Mucosa of gallbladder (tissue), 1 donor: ENCODE measurements at regions not wholly inside any gene's neighbourhood (a gene's known extent, or its start where the extent isn't known, plus 50 kb on each side); places are given as distances from the start of the nearest gene placed in this dataset.
"Not testable (repeated sequence)": the region's sequence is repeated elsewhere in the genome, so short reads cannot be mapped to it uniquely, and the experiment has no call there.

Experiments used
- DNase-seq: peaks from one replicate; pipeline ENCODE4 v3.0.0-alpha.2; 2020; ENCODE audit warnings: low spot score
- donor health status: DM: no; HTN: no; CAD: no.

- no peak for DNase-seq
Observed at GRCh38 chr4:64014647-64015046, 394.6 kb downstream of the TECRL start.

GRCh38 chr4:64001229-64001898, 407.9 kb downstream of the TECRL start:
- no peak for DNase-seq

- DNase-seq, result no peak
Observed at GRCh38 chr4:64000241-64000640, 409.0 kb downstream of the TECRL start.

GRCh38 chr4:63986253-63986652, 423.0 kb downstream of the TECRL start:
- no peak for DNase-seq

GRCh38 chr4:63983224-63983623, 426.0 kb downstream of the TECRL start:
- no peak for DNase-seq

GRCh38 chr4:63965875-63966274, 443.4 kb downstream of the TECRL start:
- DNase-seq, result no peak

GRCh38 chr4:63942706-63943286, 466.5 kb downstream of the TECRL start:
- not testable (repeated sequence) for DNase-seq

- no peak for DNase-seq
Observed at GRCh38 chr4:63937961-63938360, 471.3 kb downstream of the TECRL start.

- no peak for DNase-seq
Observed at GRCh38 chr4:63922146-63922545, 487.1 kb downstream of the TECRL start.

DNA sequence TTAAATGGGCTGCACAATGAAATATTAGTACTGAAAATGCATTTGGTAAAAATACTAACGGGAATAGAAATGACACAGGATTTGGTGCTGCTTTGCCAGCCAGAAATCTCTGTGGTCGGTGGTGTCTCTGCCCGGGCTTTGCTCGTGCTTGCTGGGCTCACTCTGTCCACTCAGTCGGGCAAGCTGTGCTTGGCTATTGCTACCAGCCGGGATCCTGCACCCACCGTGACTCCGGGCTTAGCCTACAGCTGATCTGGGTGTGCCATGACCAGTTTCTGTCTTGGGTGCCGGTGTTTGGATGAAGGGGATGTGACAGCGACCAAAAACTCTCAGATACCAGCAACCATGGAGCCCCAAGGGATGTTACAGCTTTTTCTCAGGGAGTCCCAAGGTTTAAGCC, 487.7 kb downstream of the TECRL start:
- no peak for DNase-seq

DNA sequence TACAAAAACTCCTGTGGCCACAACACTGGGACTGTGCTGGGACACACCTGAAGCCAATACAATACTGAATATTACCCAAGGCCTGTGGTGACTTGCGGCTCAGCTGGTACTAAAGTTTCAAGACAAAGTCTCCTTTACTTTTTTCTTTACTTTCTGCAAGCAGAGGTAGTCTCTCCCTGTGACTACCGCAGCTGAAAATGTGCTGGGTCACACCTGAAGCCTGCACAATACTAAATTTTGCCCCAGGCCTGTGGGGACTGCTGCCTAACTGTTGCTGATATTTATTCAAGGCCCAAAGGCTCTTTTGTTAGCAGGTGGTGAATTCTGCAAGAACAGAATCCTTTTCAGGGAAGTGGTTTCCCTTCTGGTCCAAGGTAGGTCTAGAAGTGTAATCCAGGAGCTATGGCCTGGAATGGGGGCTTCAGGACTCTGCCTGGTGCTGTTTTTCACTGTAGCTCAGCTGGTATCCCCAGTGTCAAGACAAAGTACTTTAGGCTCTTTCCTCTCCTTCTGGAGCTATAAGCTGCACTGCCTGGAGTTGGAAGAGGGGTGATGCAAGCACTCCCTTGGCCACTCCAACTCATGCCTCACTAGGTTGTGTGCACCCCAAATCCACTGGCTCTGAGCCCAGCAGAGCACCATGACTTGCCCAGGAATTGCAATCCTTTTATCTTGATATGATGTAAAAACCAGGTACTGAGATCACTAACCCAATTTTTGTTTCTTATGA, 489.4 kb downstream of the TECRL start:
- DNase-seq, result no peak

DNA sequence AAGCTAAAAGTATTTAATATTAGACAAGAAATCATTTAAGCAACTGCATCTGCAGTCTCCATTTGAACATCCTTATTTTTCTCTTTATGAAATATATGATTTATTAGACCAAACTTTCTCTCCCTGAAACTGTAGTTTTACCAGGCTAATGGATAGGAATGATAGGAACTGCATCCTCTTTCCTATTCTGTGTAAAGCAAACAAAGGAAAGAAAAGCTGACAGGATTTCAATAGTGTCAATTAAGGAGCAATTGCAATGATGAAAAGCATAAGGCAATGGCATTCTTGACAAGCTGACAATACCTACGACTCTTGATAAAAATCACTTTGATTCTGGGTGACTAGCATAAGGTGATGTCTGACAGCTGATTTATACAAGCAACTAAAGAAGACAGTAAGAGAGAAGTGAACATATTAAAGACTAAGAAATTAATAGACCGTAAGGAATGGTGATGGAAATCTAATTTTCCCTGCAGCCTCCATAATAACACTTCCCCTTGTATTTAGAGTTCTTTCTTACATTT, 502.5 kb downstream of the TECRL start:
- DNase-seq, result no peak

DNA sequence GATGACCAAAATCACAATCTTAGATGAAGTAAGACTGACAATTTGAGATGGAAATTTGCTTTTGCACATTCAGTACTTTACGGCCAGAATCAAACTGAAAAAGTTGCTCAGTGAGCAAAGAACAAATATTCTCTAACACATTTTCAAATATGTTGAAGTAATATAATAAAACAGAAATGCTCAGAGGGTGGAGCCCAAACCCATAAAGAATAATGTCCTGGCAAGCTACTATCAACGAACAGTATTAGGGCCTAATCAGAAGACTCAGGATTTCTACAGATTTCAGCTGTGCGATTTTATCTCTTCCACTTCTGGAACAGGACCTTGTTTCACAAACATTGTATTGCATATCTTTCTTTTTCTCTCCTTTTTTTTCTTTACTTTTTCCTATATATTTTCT, 505.0 kb downstream of the TECRL start:
- DNase-seq, result no peak

DNA sequence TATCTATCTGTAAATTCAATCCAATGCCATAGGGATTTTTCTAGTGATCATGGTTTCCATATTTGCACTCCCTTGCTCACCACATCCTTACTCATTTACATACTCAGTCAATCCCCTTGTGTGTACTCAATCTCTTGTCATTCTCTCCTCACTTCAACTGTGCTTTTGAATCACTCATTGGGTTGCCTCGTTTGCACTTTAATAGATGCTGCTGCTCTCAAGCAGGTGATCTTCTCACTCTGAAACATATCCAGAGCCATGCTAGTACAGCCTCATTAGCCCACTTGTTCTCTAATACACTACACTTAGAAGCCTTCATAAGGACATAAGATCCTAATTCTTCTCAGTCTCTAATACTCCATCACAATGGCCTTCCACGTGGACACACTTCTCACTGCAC, 507.9 kb downstream of the TECRL start:
- DNase-seq, result no peak

GRCh38 chr4:63898961-63899360, 510.3 kb downstream of the TECRL start:
- DNase-seq, result no peak

DNA sequence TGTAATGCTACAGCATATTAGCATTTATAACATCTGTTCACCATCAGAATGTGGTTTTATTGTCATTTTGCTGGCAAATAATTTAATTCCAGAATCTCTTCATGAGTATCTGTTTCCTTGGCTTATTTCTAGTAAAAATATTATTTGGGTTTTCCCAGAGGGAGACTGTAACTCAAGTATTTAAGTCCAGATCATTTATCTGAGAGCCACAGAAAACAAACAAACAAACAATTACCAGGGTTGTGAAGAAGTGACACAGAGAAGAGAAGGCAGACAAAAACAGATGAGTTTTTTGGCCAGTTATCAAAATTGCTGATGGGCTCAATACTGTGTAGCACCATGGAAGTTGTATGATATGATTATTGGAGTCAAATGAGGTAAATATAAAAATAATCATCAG, 515.1 kb downstream of the TECRL start:
- DNase-seq, result no peak

DNA sequence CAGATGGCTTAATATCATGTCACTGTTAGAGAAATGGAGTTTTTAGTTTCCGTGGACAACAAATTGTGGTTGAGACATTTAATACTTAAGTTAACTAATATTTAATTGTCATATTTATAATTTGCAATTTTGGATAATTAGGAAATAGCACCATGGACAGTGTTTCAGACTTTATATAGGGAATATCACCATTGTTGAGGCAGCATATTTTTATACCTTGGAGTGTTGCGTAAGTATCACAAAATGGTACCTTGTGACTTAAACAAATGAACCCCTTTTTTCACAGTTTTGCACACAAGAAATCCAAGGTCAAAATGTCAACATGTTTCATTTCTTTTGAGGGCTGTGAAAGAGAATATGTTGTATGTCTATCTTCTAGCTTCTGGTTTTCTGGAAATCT, 539.9 kb downstream of the TECRL start:
- DNase-seq, result no peak

DNA sequence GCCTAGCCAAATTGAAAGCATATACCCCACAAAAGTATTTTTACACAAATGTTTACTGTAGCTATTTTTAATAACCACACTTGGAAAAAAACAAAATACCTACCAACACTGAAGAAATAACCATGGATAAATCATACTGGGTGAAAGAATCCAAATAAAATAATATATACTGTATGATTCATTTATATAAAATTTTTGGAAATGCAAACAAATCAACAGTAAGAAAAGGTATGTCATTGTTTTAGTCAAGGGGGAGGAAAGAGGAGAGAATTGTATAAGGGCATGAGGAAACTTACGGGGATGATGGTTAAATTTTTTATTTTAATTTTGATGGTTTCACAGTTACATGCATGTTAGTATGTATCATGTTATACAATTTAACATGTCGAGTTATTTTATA, 557.8 kb downstream of the TECRL start:
- no peak for DNase-seq

GRCh38 chr4:63841266-63841665, 568.0 kb downstream of the TECRL start:
- no peak for DNase-seq

- no peak for DNase-seq
Observed at GRCh38 chr4:63831590-63832155, 577.6 kb downstream of the TECRL start.

- no peak for DNase-seq
Observed at GRCh38 chr4:63817196-63817865, 591.9 kb downstream of the TECRL start.
